GM19455 (cell line): ENCODE measurements at regions not wholly inside any gene's neighbourhood (a gene's known extent, or its start where the extent isn't known, plus 50 kb on each side); places are given as distances from the start of the nearest gene placed in this dataset.

ENCODE experiments used
- ATAC-seq: cut with Tn5 transposase; IDR thresholded peaks from one replicate; pipeline ENCODE4 v1.9.1; 2021; ENCODE audit not compliant: unreplicated experiment

DNA sequence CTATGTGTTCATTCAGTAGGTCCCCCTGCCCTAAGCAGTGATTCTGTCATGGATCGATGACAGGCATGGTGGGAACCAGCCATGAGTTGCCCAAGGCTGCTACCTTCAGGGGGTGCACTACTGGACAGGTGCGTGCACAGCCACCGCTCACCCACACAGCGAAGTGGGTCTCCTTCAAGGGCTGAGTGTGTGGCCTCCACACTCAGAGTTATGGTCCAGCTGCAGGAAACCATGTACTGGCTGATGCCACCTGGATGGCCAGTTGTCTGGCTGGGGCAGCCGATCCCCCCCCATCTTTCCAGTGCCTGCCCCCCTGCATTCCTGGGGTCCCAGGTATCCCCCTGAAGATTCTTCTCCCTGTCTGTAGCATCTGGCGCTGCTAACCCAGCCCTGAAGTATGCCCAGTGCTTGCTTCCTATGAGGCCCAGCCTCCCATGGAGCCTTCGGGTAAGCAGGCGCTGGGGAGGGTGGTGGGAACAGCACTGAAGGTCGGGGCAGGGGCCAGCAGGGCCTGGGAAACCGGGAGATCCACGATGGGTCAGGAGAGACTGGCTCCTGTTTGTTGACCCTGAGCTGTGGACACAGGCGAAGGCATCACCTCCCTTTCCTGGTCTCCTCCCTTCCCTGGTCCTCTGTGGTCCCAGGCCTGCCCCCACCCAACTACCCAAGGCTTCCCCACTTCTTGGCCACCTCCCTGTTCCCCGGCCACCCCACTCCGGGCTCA lies 106.0 kb downstream of the VEGFA start:
- ATAC-seq = no peak

DNA sequence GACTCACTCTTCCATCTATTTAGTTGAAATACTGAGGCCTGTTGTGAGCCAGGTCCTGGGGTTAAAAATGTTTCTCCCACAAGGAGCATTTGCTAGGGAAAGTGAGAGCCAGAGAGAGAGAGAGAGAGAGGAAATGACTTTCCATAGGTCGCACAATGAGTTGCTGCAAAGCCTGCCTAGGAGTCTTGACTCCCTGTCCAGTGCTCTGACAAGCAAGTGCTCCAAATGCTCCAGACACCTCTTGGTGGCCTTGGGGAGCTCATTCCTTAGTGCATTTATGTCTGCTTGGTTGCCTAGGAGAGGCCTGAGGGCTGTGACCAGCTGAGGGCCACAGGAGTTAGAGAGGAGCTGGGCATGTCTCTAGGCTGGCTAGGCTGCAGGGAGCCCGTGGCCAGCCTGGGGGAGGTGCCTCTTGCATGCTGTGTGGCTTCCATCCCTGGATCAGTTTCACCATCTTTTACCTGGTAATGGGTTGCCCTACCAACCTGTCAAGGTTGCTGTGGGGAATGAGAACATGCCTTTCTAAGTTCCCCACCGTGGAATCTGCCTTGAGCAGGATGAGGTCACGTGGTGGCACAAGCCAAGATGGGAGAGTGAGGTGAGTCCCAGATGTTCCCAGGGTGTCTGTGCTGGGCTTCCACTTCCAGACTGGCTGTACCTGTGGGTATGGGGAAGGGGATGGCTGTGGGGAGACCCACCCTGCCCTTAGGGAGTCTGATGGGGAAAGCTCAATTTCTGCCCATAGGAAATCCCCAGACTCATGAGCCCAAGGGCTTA lies 105.0 kb downstream of the VEGFA start:
- ATAC-seq = no peak

DNA sequence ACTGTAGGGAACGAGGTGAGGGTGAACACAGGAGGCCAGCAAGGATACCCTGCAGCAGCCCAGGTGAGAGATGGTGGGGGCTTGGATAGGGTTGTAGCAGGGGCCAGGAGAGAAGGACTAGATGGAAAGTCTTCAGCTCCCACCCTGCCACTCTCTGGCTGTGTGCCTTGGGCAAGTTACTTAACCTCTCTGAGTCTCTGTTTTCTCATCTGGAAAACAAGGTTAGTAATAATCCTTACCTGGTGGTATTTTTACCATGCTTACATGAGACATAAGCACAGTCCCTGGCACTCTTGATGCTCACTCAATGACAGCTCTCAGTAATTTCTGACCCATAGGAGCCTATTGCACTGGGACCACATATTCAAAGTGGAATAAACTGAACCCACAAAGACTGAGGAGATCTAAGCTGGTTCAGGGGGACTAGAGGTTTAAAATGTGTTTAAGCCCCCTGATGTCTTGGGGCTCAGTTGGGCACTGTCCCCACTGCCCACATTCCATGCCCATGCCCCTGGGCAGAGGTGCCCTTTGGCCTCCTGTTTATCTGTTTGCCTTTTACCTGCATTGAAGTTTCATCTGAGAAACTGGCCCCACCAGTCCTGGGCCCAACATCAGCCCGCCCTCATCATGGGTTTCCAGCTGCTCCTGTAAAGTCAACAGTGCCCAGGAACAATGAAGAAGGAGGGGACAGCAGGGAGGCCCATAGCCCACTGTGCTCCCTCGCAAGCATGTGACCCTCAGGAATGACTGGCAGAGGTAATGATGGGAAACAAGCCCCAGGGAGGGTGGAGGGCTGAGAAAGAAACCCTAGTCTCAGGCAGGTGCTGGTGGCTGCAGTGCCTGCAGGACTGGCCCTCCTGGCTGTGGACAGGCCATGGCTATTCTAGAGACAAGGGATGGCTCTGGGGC lies 104.0 kb downstream of the VEGFA start:
- ATAC-seq = no peak

DNA sequence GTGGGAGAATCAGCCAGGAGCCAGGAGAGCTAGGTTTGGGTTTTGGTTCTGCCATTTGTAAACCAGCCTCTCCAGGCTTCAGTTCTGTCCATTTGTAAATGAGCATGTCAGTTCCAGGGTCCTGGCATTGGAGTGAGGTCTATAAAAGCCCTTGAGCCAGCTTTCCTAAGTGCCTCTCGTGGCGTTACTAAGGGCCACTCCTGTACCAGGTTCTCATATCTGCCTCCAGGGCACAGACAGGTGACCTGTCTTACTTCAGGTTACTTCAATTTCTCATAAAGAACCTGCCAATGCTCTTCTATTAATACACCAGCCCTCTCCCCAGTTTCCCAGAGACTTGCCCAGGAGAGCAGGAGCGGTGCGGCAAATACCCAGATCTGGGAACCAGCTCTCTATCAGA lies 101.9 kb downstream of the VEGFA start:
- no peak for ATAC-seq

- ATAC-seq = no peak
These were observed 101.3 kb downstream of the VEGFA start for GRCh38 chr6:43871284-43871683.

GRCh38 chr6:43870660-43871061 lies 100.7 kb downstream of the VEGFA start:
- ATAC-seq = no peak

DNA sequence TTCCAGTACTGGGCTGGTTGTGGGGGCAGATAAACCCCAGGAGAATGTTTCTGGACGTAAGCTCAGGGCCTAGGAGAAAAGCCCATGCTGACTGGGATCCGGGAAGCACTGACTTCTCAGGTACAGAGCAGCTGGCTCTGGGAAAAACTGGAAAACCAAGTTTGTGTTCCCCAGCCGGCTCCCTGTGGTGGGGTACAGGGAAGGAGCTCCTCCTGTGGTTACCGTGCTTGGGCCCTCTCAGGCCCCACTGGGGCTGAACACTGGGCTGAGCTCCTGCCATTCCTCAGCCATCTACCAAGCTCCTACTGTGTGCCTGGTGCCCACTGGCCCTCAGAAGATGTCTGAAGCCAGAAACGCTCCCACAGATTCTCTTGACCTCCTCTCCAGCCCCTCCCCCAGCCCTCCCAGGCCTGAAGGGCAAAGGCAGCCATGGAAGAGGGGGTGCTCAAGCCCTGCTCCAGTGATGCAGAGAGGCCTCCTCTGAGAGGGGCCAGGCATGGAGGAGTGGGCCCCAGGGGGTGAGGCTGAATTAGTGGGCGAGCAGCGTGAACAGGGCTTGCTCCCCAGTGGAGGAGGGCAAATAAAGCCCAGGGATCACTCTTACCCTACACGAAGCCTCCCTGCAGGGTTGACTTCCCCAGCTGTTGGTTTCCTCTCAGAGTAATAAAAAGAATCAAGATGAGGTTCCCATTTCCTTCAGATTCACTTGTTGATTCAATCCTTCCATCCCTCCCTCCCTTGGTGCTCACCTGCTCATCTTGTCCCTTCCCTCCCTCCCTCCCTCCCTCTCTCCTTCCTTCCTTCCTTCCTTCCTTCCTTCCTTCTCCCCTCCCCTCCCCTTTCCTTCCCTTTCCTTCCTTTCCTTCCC lies 100.0 kb downstream of the VEGFA start:
- no peak for ATAC-seq

- no peak for ATAC-seq
These were observed 99.2 kb downstream of the VEGFA start for GRCh38 chr6:43869079-43869710.

GRCh38 chr6:43868467-43868866 lies 98.5 kb downstream of the VEGFA start:
- ATAC-seq = no peak

DNA sequence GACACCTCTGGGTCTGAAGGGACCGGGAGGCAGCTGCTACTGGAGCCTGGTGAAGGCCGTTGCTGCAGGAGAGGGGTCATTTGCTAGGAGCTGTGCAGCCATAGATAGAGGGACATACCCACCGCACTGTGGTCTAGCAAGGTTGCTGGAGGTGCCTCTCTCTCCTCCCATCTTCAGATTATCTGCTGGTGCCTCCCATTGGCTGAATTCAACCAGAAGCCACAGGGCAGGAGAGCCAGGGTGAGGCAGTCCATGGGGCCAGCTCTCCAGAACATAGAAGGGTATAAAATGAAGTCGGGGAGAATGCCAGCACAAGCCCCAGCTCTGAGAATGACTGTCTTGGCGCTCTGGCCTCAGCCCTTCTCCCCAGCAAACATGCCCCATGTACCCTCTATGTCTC lies 98.0 kb downstream of the VEGFA start:
- ATAC-seq = no peak

DNA sequence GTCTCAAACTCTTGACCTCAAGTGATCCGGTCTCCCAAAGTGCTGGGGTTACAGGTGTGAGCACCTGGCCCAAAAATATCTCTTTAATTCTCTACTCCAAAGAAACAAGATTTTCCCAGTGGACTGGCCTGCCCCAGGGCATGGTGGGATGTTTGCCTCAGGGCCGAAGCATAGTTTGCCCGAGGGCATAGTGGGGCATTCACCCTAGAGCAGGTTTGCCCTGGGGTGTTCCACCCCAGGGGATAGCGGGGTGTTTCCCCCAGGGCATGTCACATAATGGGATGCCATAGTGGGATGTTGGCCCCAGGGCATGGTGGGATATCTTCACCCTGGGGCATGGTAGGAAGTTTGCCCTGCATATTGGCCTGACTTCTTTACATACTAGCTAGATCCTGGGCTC lies 97.2 kb downstream of the VEGFA start:
- no peak for ATAC-seq

DNA sequence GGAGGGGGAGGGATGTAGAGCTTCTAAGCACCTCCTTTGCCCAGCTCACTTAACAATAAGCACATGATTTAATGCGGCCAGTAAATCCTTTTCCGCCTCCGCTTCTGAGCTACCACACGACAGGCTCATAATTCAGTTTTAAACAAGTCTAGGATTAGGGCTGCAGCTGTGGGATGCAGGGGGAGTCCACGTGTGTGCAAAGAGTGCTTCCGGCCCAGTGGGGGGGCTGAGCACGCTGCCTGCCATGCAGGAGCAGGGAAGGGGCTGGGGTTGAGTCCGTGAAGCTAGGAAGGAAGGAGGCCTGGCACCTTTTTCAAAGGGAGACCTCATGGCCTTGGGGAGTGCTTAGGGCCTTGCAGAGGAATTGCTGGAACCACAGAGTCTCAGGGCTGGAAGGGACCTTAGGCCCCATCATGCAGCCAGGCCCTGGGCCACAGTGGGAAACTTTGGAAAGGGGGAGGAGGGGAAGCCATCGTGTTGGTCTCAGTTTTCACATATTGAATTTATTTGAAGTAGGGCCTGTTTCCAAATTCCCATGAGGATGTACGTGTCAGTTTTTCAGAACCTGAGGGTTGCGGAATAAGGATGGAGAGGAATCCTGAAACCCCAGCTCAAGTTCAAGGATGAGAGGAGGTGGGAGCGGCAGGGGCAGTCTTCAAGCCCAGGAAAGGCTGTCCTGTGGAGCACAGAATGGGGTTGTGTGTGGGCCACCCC lies 96.1 kb downstream of the VEGFA start:
- ATAC-seq = no peak

GRCh38 chr6:43865086-43865485 lies 95.1 kb downstream of the VEGFA start:
- no peak for ATAC-seq

- ATAC-seq = no peak
These were observed 92.9 kb downstream of the VEGFA start for GRCh38 chr6:43862925-43863324.

GRCh38 chr6:43861212-43861894 lies 91.3 kb downstream of the VEGFA start:
- no peak for ATAC-seq

GRCh38 chr6:43860285-43860684 lies 90.3 kb downstream of the VEGFA start:
- no peak for ATAC-seq

DNA sequence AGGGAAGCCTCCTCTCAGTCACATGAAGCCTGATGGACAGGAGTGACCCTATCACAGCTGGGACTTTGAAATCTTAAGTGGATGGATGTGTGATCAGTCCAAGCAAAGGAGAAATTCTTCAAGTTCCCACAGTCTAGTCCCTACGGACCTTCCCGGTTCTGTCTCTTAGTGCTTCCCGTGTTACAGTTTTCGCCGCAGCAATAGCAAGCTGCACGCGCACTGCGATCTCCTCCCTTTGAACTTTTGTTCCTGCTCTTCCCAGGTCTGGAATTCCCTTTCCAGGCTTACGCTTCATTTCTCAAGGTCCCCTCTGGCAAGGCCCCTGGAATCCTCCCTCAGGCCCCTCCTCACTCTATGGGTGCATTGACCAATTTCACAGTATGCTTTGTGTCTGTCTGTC lies 89.2 kb downstream of the VEGFA start:
- no peak for ATAC-seq

GRCh38 chr6:43858161-43859153 lies 88.4 kb downstream of the VEGFA start:
- no peak for ATAC-seq
